Eye (tissue), 1 donor: ENCODE measurements at regions not wholly inside any gene's neighbourhood (a gene's known extent, or its start where the extent isn't known, plus 50 kb on each side); places are given as distances from the start of the nearest gene placed in this dataset.

ENCODE experiments used
- DNase-seq: peaks from one replicate; pipeline ENCODE4 v3.0.0-alpha.2; 2015

DNA sequence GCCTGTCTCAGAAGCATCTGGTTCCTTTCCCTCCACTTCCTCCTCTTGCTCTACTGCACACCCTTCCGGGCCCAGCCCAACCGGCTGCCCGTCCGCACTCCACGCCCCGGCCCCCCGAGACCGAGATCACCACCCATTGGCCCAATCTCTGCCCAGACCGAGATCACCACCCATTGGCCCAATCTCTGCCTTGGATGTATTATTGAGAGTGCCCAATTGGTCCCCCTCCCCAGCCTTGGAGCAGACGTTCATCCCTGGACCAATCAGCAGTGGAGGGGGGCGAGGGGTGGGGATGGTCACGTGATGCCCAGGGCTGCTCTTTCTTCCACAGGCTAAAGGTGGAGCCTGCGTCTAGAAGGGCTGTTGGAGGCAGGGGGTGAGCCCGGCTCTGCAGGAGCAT is 75.6 kb upstream of the TMEM132C start:
- no peak for DNase-seq

DNA sequence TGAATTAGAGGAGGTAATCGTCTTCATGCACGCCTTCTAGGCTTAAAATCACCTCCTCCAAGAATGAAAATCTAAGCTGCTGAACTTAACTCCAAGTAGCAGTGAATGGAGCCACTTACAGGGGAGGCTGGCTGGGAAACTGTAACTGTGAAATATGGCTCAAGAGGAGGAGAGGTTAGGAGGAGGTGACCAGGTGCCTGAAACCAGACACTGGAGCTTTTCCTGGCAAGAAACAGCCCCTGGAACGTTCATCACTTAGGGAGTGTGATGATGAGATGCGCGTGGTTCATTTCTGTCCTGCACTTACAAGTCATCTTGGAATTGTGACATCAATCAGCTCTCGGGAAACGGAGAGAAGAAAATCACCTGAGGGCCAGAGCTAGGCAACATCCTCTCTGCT is 62.3 kb upstream of the TMEM132C start:
- DNase-seq, result no peak

DNA sequence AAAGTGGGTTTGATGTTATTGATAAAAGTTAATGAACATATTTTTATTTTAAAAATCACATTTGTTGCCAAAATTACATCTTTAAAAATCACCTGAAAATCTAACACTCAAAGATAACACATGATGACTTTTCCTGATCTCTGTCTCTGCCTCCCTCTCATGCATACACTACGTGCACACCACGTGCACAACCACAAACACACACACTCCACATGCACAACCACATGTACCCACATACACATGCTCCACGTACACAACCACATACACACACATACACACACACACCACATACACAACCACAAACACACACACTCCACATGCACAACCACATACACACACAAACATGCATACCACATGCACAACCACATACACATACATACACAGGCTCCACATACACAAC is 61.8 kb upstream of the TMEM132C start:
- DNase-seq, result no peak

DNA sequence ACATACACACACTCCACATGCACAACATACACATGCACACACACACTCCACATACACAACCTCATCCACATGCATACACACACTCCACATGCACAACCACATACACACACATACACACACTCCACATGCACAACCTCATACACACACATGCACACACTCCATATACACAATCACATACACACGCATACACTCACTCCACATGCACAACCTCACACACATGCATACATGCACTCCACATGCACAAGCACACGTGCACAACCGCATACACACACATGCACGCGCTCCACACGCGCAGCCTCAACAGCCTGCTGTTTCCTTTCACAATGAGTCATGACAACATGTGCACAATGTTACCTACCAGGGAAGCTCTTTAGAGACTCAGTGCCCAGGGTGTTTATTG is 61.2 kb upstream of the TMEM132C start:
- DNase-seq, result no peak
